ENCODE measurements at regions not wholly inside any gene's neighbourhood (a gene's known extent, or its start where the extent isn't known, plus 50 kb on each side); places are given as distances from the start of the nearest gene placed in this dataset.

- no peak overlapping the region for H3K27ac Mint-ChIP-seq
- no peaks in the 10 kb centered on the region for H3K4me1 Mint-ChIP-seq (ENCODE audit: low read depth)
- intact Hi-C loops (cut with DNase I, micrococcal nuclease) = no loop called here
- H3K36me3 Mint-ChIP-seq (ENCODE audit: low read depth) = no peaks in the 10 kb centered on the region
- DNase-seq (no peak), ATAC-seq (ENCODE audit: poor library complexity) (no peak)
- ChIA-PET CTCF (no interaction called here), POLR2A (no interaction called here)
- Histone ChIP-seq H3K27ac (ENCODE audit: low read depth in 1 of 2, low read length in 2 of 2) (no peak overlapping the region), H3K36me3 (ENCODE audit: insufficient read depth, low read length) (no peaks in the 10 kb centered on the region), H3K4me3 (ENCODE audit: low read length) (no peak overlapping the region), H3K4me1 (ENCODE audit: insufficient read depth, low read length) (no peaks in the 10 kb centered on the region), H3K9me3 (ENCODE audit: control insufficient read depth in 1 of 2, insufficient read depth in 1 of 2, low read length in 2 of 2) (peaks cover 0 to 3% of the 10 kb centered on the region in 2 experiments), H3K27me3 (ENCODE audit: control insufficient read depth in 1 of 2, insufficient read depth in 2 of 2, low read length in 2 of 2) (no peaks in the 10 kb centered on the region)
- no peak overlapping the region for H3K4me3 Mint-ChIP-seq
- H3K9me3 Mint-ChIP-seq = no peaks in the 10 kb centered on the region
- peaks cover 4% of the 10 kb centered on the region for H3K27me3 Mint-ChIP-seq
- TF ChIP-seq CTCF (IDR thresholded peaks at IDR 0.05) = no peak
Measured at GRCh38 chr7:131921016-131921415, 364.6 kb upstream of the PODXL start.

GRCh38 chr7:131919920-131920709 is 363.7 kb upstream of the PODXL start:
- Mint-ChIP-seq H3K27ac (no peak overlapping the region), H3K27me3 (peaks cover 4% of the 10 kb centered on the region), H3K9me3 (no peaks in the 10 kb centered on the region), H3K36me3 (ENCODE audit: low read depth) (no peaks in the 10 kb centered on the region), H3K4me1 (ENCODE audit: low read depth) (no peaks in the 10 kb centered on the region), H3K4me3 (no peak overlapping the region)
- no peaks in the 10 kb centered on the region for H3K4me1 ChIP-seq (ENCODE audit: insufficient read depth, low read length)
- TF ChIP-seq CTCF (IDR thresholded peaks at IDR 0.05) = no peak
- ATAC-seq (ENCODE audit: poor library complexity) (no peak), DNase-seq (no peak)
- H3K27ac ChIP-seq (ENCODE audit: low read depth in 1 of 2, low read length in 2 of 2) = no peak overlapping the region
- H3K9me3 ChIP-seq (ENCODE audit: control insufficient read depth in 1 of 2, insufficient read depth in 1 of 2, low read length in 2 of 2) = peaks cover 0 to 3% of the 10 kb centered on the region in 2 experiments
- ChIA-PET POLR2A (no interaction called here), CTCF (no interaction called here)
- no peaks in the 10 kb centered on the region for H3K27me3 ChIP-seq (ENCODE audit: control insufficient read depth in 1 of 2, insufficient read depth in 2 of 2, low read length in 2 of 2)
- intact Hi-C loops (cut with DNase I, micrococcal nuclease) = no loop called here
- H3K36me3 ChIP-seq (ENCODE audit: insufficient read depth, low read length) = no peaks in the 10 kb centered on the region
- H3K4me3 ChIP-seq (ENCODE audit: low read length) = no peak overlapping the region

- Mint-ChIP-seq H3K4me3 (no peak overlapping the region), H3K4me1 (ENCODE audit: low read depth) (no peaks in the 10 kb centered on the region), H3K27me3 (peaks cover 66% of the 10 kb centered on the region), H3K9me3 (no peaks in the 10 kb centered on the region), H3K36me3 (ENCODE audit: low read depth) (no peaks in the 10 kb centered on the region), H3K27ac (no peak overlapping the region)
- DNase-seq (no peak), ATAC-seq (ENCODE audit: poor library complexity) (no peak)
- H3K27ac ChIP-seq (ENCODE audit: low read depth in 1 of 2, low read length in 2 of 2) = no peak overlapping the region
- no peaks in the 10 kb centered on the region for H3K4me1 ChIP-seq (ENCODE audit: insufficient read depth, low read length)
- peaks cover 10 to 35% of the 10 kb centered on the region in 2 experiments for H3K27me3 ChIP-seq (ENCODE audit: control insufficient read depth in 1 of 2, insufficient read depth in 2 of 2, low read length in 2 of 2)
- H3K4me3 ChIP-seq (ENCODE audit: low read length) = no peak overlapping the region
- ChIA-PET CTCF (no interaction called here), POLR2A (no interaction called here)
- no peaks in the 10 kb centered on the region for H3K36me3 ChIP-seq (ENCODE audit: insufficient read depth, low read length)
- TF ChIP-seq CTCF (IDR thresholded peaks at IDR 0.05) = no peak
- intact Hi-C loops (cut with DNase I, micrococcal nuclease) = no loop called here
- peaks cover 0 to 14% of the 10 kb centered on the region in 2 experiments for H3K9me3 ChIP-seq (ENCODE audit: control insufficient read depth in 1 of 2, insufficient read depth in 1 of 2, low read length in 2 of 2)
Measured at GRCh38 chr7:131911112-131911511, 354.7 kb upstream of the PODXL start.
